ENCODE measurements at regions not wholly inside any gene's neighbourhood (a gene's known extent, or its start where the extent isn't known, plus 50 kb on each side); places are given as distances from the start of the nearest gene placed in this dataset.

DNA sequence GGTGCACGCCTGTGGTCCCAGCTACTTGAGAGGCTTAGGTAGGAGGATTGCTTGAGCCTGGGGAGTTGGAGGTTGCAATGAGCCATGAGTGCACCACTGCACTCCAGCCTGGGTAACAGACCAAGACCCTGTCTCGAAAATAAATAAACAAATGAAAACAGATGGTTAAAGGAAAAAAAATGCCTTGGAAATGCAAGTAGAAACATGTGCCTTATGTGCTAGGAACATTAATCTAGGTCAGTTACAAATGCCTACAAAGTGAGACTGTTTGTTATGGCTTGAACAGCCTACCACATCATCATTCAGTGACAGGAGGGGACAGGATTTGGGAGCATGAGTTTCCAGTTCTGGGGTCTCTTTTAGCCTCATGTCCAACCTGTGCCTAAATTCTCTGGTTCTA, 52.4 kb upstream of the BCAT1 start:
- CTCF ChIA-PET: interaction anchor here (1.2 to 5.8 kb wide), 3 partner anchors 8 to 86 kb away, joined by 3 to 29 read pairs (median 4); a partner anchor contains a TSS
- POLR2A ChIA-PET: no interaction called here
- no peak for DNase-seq (ENCODE audit: extremely low spot score)
- no peak for TF ChIP-seq CTCF (IDR thresholded peaks at IDR 0.05; ENCODE audit: control extremely low read depth, extremely low read depth, low read depth, missing control alignments)
